BLaER1 treated with 17β-estradiol and CSF1 and Interleukin-3, amounts not matched to agents 10 nM and 100 nM (cell line): ENCODE measurements at regions not wholly inside any gene's neighbourhood (a gene's known extent, or its start where the extent isn't known, plus 50 kb on each side); places are given as distances from the start of the nearest gene placed in this dataset.
"Not testable (repeated sequence)": the region's sequence is repeated elsewhere in the genome, so short reads cannot be mapped to it uniquely, and the experiment has no call there.

Experiments used
- H3K27ac ChIP-seq, 11 experiments: shearing (Covaris generic); formaldehyde crosslinking; 2 replicates each; pipeline ENCODE4 v1.8.1; 2022
- H3K27me3 ChIP-seq, 11 experiments: shearing (Covaris generic); formaldehyde crosslinking; 2 replicates each; pipeline ENCODE4 v1.8.1; 2022
- H3K36me3 ChIP-seq, 11 experiments: shearing (Covaris generic); formaldehyde crosslinking; 2 replicates each; pipeline ENCODE4 v1.8.1; 2022
- H3K4me1 ChIP-seq, 10 experiments: shearing (Covaris generic); formaldehyde crosslinking; 2 replicates each; pipeline ENCODE4 v1.8.1; 2022
- H3K4me2 ChIP-seq, 11 experiments: shearing (Covaris generic); formaldehyde crosslinking; 2 replicates each; pipeline ENCODE4 v1.8.1; 2022
- H3K4me3 ChIP-seq, 10 experiments: shearing (Covaris generic); formaldehyde crosslinking; 2 replicates each; pipeline ENCODE4 v1.8.1; 2022
- H3K9ac ChIP-seq, 11 experiments: shearing (Covaris generic); formaldehyde crosslinking; 2 replicates each; pipeline ENCODE4 v1.8.1; 2022
- H3K9me3 ChIP-seq, 11 experiments: shearing (Covaris generic); formaldehyde crosslinking; replicated peaks in 1 of 11; 2 replicates each; pipeline ENCODE4 v1.8.1; 2022
- H4K20me1 ChIP-seq, 11 experiments: shearing (Covaris generic); formaldehyde crosslinking; 2 replicates each; pipeline ENCODE4 v1.8.1; 2022
- Cebpa-rat ChIP-seq, 11 experiments: shearing (Covaris generic); IDR thresholded peaks; 2 replicates each; pipeline ENCODE4 v1.8.1; 2022

DNA sequence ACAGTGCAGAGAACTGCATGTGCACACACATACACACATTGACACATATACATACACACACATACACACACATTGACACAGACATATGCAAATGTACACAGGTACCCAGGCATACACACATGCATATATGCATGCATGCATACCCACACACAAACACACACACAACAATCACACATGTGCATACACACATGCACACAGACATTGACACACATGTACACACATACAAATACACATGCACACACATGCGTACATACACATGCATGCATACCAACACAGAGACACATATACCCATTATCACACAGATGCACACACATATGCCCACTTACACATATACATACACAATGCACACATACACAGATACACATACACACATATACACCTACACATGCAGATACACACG is 299.6 kb upstream of the ADCY2 start:
- no peak overlapping the region for H3K4me3 ChIP-seq
- H3K27me3 ChIP-seq, result no peaks in the 10 kb centered on the region
- H4K20me1 ChIP-seq, result no peaks in the 10 kb centered on the region; a peak in 1 of 22 replicates
- H3K4me1 ChIP-seq, result no peaks in the 10 kb centered on the region
- H3K4me2 ChIP-seq, result no peak overlapping the region
- H3K9ac ChIP-seq, result no peak overlapping the region
- no peaks in the 10 kb centered on the region for H3K36me3 ChIP-seq
- no peaks in the 10 kb centered on the region for H3K9me3 ChIP-seq
- no peak for TF ChIP-seq Cebpa-rat (IDR thresholded peaks at IDR 0.05)
- no peak overlapping the region for H3K27ac ChIP-seq

GRCh38 chr5:7105358-7105757 is 290.6 kb upstream of the ADCY2 start:
- TF ChIP-seq Cebpa-rat (IDR thresholded peaks at IDR 0.05), result no peak
- Histone ChIP-seq H3K4me1 (no peaks in the 10 kb centered on the region), H3K27me3 (no peaks in the 10 kb centered on the region), H4K20me1 (no peaks in the 10 kb centered on the region; a peak in 1 of 22 replicates), H3K27ac (no peak overlapping the region), H3K4me2 (no peak overlapping the region), H3K9me3 (no peaks in the 10 kb centered on the region), H3K36me3 (no peaks in the 10 kb centered on the region), H3K4me3 (no peak overlapping the region), H3K9ac (no peak overlapping the region)

DNA sequence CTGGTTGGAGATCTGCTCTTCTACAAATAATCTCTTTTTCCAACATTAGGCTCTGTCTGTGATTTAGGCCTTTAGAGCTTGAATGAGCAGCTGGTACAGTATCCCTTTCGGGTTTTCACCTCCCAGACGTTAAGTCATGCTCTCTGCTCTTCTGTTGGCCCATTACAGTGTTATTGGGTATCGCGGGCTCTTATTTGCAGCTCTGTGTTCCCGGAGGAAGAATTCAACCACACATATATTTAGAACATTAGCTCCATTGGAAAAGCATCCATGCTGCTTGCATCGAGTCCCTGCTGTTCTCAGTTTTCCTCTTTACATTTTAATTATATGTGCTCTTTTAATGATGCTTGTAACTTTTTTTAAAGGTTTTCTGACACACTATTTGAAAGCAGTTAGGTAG is 278.0 kb upstream of the ADCY2 start:
- Histone ChIP-seq H3K9me3 (peaks cover 0 to 12% (median 0%) of the 10 kb centered on the region in 11 experiments; a peak in 2 of 22 replicates), H3K4me2 (no peak overlapping the region), H4K20me1 (no peaks in the 10 kb centered on the region), H3K27ac (no peak overlapping the region), H3K27me3 (no peaks in the 10 kb centered on the region), H3K36me3 (no peaks in the 10 kb centered on the region), H3K4me1 (no peaks in the 10 kb centered on the region), H3K4me3 (no peak overlapping the region), H3K9ac (no peak overlapping the region)
- no peak for TF ChIP-seq Cebpa-rat (IDR thresholded peaks at IDR 0.05)

DNA sequence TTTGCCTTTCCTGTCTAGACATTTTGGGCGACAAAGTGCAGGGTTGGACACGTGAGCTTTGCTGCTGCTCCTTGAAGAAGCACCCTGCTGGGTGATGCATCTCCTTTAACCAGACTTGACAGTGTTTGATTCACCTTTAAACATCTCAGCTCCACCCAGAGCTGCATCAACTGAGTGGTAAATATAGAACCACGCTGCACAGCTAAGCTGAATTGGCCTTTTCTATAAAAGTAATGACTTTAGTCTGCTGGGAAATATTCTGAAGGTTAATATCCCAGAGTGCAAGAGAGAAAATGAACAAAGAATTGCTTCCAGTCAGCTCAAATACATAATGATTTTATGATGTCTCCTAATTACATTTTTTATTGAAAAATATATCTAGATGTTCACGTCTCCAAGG is 264.3 kb upstream of the ADCY2 start:
- Histone ChIP-seq H3K27ac (no peak overlapping the region), H3K4me2 (no peak overlapping the region), H3K36me3 (no peaks in the 10 kb centered on the region), H3K27me3 (no peaks in the 10 kb centered on the region), H4K20me1 (no peaks in the 10 kb centered on the region), H3K4me1 (no peaks in the 10 kb centered on the region), H3K4me3 (no peak overlapping the region), H3K9me3 (peaks cover 0 to 11% (median 5%) of the 10 kb centered on the region in 11 experiments; a peak in 10 of 22 replicates), H3K9ac (no peak overlapping the region)
- no peak for TF ChIP-seq Cebpa-rat (IDR thresholded peaks at IDR 0.05)

DNA sequence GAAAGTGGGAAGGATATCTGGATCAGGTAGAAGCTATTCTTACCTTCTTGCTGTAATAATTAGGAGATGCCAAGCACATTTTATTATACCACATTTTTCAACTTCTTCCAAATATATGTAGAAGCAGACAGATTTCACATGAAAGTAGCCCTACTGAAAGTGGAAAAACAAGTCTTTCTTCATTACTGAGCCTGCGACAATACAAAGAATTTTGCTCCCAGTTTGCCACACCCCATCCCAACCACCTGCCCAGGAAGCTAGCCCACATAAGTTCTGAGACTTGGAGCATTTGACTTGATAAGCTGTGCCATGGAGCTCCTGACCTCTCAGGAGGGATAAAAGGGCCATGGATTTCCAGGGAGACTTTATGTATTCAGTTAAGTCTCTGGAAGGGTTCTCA is 249.1 kb upstream of the ADCY2 start:
- Histone ChIP-seq H3K9me3 (no peaks in the 10 kb centered on the region), H3K9ac (no peak overlapping the region), H4K20me1 (no peaks in the 10 kb centered on the region), H3K4me1 (no peaks in the 10 kb centered on the region), H3K36me3 (no peaks in the 10 kb centered on the region), H3K4me3 (no peak overlapping the region), H3K27ac (no peak overlapping the region), H3K27me3 (no peaks in the 10 kb centered on the region), H3K4me2 (no peak overlapping the region)
- no peak for TF ChIP-seq Cebpa-rat (IDR thresholded peaks at IDR 0.05)

- Histone ChIP-seq H3K4me2 (no peak overlapping the region), H3K9ac (no peak overlapping the region), H3K27ac (no peak overlapping the region), H3K36me3 (no peaks in the 10 kb centered on the region), H4K20me1 (no peaks in the 10 kb centered on the region), H3K27me3 (no peaks in the 10 kb centered on the region), H3K4me1 (no peaks in the 10 kb centered on the region), H3K4me3 (no peak overlapping the region; a peak in 1 of 20 replicates), H3K9me3 (peaks cover 30 to 59% (median 35%) of the 10 kb centered on the region in 11 experiments; a peak in 21 of 22 replicates)
- TF ChIP-seq Cebpa-rat (IDR thresholded peaks at IDR 0.05), result no peak
Observed at GRCh38 chr5:7157083-7157482, 238.9 kb upstream of the ADCY2 start.

DNA sequence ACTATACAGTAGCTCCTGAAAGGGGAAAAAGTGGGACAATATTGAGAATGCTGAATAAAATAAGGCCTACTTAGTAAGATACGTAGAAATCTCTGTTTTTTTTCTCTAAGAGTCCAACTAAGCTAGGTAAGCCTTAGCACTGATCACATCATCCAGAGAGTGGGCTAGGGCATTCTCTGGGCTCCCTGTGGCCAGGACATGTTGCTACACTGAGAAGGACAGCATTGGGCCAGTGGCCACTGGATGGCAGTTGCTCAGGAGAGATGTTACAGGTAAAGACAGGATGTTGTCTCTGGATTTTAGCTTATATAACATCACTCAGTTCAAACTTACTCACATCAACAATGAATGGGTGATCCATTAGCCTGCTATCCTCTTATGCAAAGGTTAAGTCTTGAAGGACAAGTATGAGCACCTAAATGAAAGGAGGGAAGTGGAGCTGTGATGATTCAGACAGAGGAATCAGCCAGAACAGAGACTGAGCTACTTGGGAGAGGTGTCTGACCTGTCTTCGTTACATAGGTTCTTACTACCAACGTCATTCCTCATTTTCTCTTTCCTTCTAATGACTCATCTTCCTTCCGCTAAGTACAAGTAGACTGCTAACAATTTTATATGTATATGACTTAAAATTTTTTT is 226.6 kb upstream of the ADCY2 start:
- H3K4me1 ChIP-seq, result no peaks in the 10 kb centered on the region
- no peak for TF ChIP-seq Cebpa-rat (IDR thresholded peaks at IDR 0.05)
- H3K4me3 ChIP-seq, result no peak overlapping the region
- H3K36me3 ChIP-seq, result no peaks in the 10 kb centered on the region
- H3K27ac ChIP-seq, result no peak overlapping the region
- H3K4me2 ChIP-seq, result no peak overlapping the region
- no peaks in the 10 kb centered on the region for H3K9me3 ChIP-seq
- no peak overlapping the region for H3K9ac ChIP-seq
- no peaks in the 10 kb centered on the region for H4K20me1 ChIP-seq
- H3K27me3 ChIP-seq, result no peaks in the 10 kb centered on the region

- H3K4me2 ChIP-seq, H3K9ac ChIP-seq, H3K9me3 ChIP-seq, H3K27ac ChIP-seq, H3K36me3 ChIP-seq, H3K4me1 ChIP-seq, H4K20me1 ChIP-seq, H3K27me3 ChIP-seq, H3K4me3 ChIP-seq: not testable (repeated sequence)
Observed at GRCh38 chr5:7170785-7171184, 225.2 kb upstream of the ADCY2 start.

DNA sequence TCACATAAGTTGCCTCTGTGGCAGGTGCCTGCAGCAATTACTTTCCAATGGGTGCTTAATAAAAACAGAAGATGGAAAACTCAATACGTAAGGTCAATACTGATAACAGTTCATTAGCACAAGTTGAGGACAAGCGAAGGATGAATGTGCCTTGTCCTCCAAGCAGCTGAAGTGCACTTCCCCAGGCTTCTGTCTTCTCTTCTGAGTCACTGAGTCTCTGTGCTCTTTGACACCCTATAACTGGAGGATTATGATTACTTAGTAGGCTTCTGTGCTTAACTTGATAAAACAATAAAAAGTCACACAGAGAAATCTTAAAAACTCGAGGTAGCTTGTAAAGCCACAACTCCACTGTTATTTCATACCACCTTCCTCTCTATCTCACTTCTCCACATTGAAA is 216.6 kb upstream of the ADCY2 start:
- Histone ChIP-seq H3K4me3 (no peak overlapping the region), H4K20me1 (no peaks in the 10 kb centered on the region), H3K4me2 (no peak overlapping the region), H3K4me1 (no peaks in the 10 kb centered on the region), H3K27me3 (no peaks in the 10 kb centered on the region), H3K9ac (no peak overlapping the region), H3K9me3 (no peaks in the 10 kb centered on the region), H3K36me3 (no peaks in the 10 kb centered on the region), H3K27ac (no peak overlapping the region)
- TF ChIP-seq Cebpa-rat (IDR thresholded peaks at IDR 0.05), result no peak

DNA sequence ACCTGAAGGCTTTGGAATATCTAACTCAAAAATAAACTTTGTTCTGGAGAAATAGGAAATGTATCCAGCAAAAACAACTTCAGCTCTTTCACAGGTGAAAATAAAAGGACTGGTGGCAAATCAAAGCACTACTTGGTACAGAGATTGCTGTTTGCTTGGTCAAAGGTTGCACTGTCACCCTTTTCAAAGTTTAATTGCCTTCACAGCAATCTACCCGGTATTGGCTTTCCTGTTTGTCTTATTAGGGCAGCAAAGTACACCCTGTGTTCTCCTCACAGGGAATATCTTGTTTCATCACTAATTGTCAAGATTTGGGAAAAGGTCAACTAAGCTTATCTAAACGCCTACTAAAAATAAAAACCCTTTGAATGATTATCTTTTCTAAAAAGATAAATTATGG is 214.1 kb upstream of the ADCY2 start:
- Histone ChIP-seq H3K27ac (no peak overlapping the region), H3K9ac (no peak overlapping the region), H3K27me3 (no peaks in the 10 kb centered on the region), H3K4me2 (no peak overlapping the region), H3K9me3 (no peaks in the 10 kb centered on the region), H3K4me1 (no peaks in the 10 kb centered on the region), H3K36me3 (no peaks in the 10 kb centered on the region), H3K4me3 (no peak overlapping the region), H4K20me1 (no peaks in the 10 kb centered on the region)
- TF ChIP-seq Cebpa-rat (IDR thresholded peaks at IDR 0.05), result no peak
